GM12878 (cell line): ENCODE measurements at regions not wholly inside any gene's neighbourhood (a gene's known extent, or its start where the extent isn't known, plus 50 kb on each side); places are given as distances from the start of the nearest gene placed in this dataset.

Experiments
- ATAC-seq: fragments of 200-7000 bp; cut with Tn5 transposase; 3 replicates; pipeline ENCODE4 v1.9.1; 2020; ENCODE audit warnings: mild to moderate bottlenecking, moderate library complexity
- BruUV-seq: library from RNA; stranded (reverse); fragments of 400-500 nt; replicated peaks from 2 replicates; lab custom pipeline; 2021; lab: Mats Ljungman, UMichigan
- CTCF ChIA-PET: fragments of 300-600 bp; sonication (Branson Sonifier 250); formaldehyde crosslinking; extraction: SDS; loops from one replicate; lab custom pipeline; 2021; ENCODE audit warnings: inconsistent platforms; lab: Yijun Ruan, JAX
- POLR2A ChIA-PET: fragments of 350-600 bp; formaldehyde crosslinking; extraction: SDS; loops from one replicate; lab custom pipeline; 2021; ENCODE audit warnings: inconsistent platforms; lab: Charles Lee
- RAD21 ChIA-PET: fragments of 300-600 bp; sonication (Branson Sonifier 250); formaldehyde crosslinking; loops from one replicate; lab custom pipeline; 2023; ENCODE audit warnings: antibody characterized with exemption; ENCODE audit not compliant: unreplicated experiment; lab: Charles Lee
- SMC1A ChIA-PET: fragments of 300-600 bp; sonication (Branson Sonifier 250); formaldehyde crosslinking; loops from one replicate; lab custom pipeline; 2023; ENCODE audit not compliant: unreplicated experiment, uncharacterized antibody; lab: Charles Lee
- DNase-seq: peaks from one replicate; pipeline ENCODE4 v3.0.0-alpha.2; 2011; ENCODE audit warnings: low read depth, low spot score
- FAIRE-seq: peaks from 3 replicates; lab custom pipeline; 2011; peaks lifted over from hg19 to GRCh38; lab: Jason Lieb, UNC
- H2AFZ ChIP-seq: 2 replicates; pipeline ENCODE4 v1.6.0; 2011; ENCODE audit warnings: low read depth, low read length, control low read depth; ENCODE audit not compliant: control insufficient read depth
- H3K27ac ChIP-seq: 2 replicates; pipeline ENCODE4 v1.5.1; 2011; ENCODE audit warnings: control low read depth; ENCODE audit not compliant: control insufficient read depth, insufficient read depth
- H3K27me3 ChIP-seq, 2 experiments: replicated peaks in 1 of 2; 2 replicates each; pipeline versions ENCODE4 v1.6.0 to v1.6.1; 2011; ENCODE audit warnings: low read length in 1 of 2; ENCODE audit not compliant: control insufficient read depth in 2 of 2, insufficient read depth in 2 of 2
- H3K36me3 ChIP-seq, 2 experiments: 2 replicates each; pipeline ENCODE4 v1.5.1; 2011; ENCODE audit warnings: low read length in 1 of 2; ENCODE audit not compliant: control insufficient read depth in 2 of 2, insufficient read depth in 2 of 2
- H3K4me1 ChIP-seq: 2 replicates; pipeline ENCODE4 v1.6.1; 2011; ENCODE audit warnings: mild to moderate bottlenecking, low read length, moderate library complexity, mixed read lengths; ENCODE audit not compliant: control insufficient read depth, insufficient read depth
- H3K4me2 ChIP-seq: 2 replicates; pipeline ENCODE4 v1.6.0; 2011; ENCODE audit warnings: control low read depth; ENCODE audit not compliant: control insufficient read depth, insufficient read depth
- H3K4me3 ChIP-seq: fragments of 200-600 bp; sonication (generic); 2 replicates; pipeline ENCODE4 v1.5.1; 2016
- H3K79me2 ChIP-seq: 2 replicates; pipeline ENCODE4 v1.6.0; 2011; ENCODE audit warnings: low read length; ENCODE audit not compliant: control insufficient read depth, insufficient read depth
- H3K9ac ChIP-seq: 2 replicates; pipeline ENCODE4 v1.8.0; 2011; ENCODE audit warnings: low read length, control low read depth, mixed read lengths; ENCODE audit not compliant: control insufficient read depth, insufficient read depth
- H3K9me3 ChIP-seq: replicated peaks from 3 replicates; pipeline ENCODE4 v1.5.1; 2011; ENCODE audit warnings: mild to moderate bottlenecking, low read length; ENCODE audit not compliant: control insufficient read depth, insufficient read depth
- H4K20me1 ChIP-seq: 2 replicates; pipeline ENCODE4 v1.6.0; 2011; ENCODE audit not compliant: control insufficient read depth, insufficient read depth
- BACH1 ChIP-seq: fragments of 450-650 bp; IDR thresholded peaks from 2 replicates; pipeline ENCODE4 v1.6.1; 2017; ENCODE audit warnings: mild to moderate bottlenecking, borderline replicate concordance
- CBX5 ChIP-seq: sonication (generic); IDR thresholded peaks from 2 replicates; pipeline ENCODE4 v1.6.1; 2016; ENCODE audit warnings: low read depth, moderate library complexity, mild to moderate bottlenecking, inconsistent platforms
- CHD2 ChIP-seq: IDR thresholded peaks from 2 replicates; pipeline ENCODE4 v1.6.1; 2011; ENCODE audit warnings: low read depth, low read length, improper control_type of control experiment, borderline replicate concordance
- EED ChIP-seq: sonication (generic); IDR thresholded peaks from 2 replicates; pipeline ENCODE4 v1.6.1; 2016; ENCODE audit warnings: antibody characterized with exemption, low read depth
- EGR1 ChIP-seq, 2 experiments: IDR thresholded peaks; 1 replicate in 1 of 2; 2 replicates in 1 of 2; pipeline ENCODE4 v1.6.1; 2011 to 2012; ENCODE audit warnings: low read depth in 2 of 2, low read length in 2 of 2, borderline replicate concordance in 1 of 2, mild to moderate bottlenecking in 1 of 2, moderate library complexity in 1 of 2
- FOS ChIP-seq: IDR thresholded peaks from 3 replicates; pipeline ENCODE4 v1.6.1; 2011; ENCODE audit warnings: borderline replicate concordance; ENCODE audit not compliant: insufficient read length; ENCODE audit errors: extremely low read depth
- IKZF1 ChIP-seq: fragments of 450-650 bp; conservative IDR thresholded peaks from 2 replicates; pipeline ENCODE4 v1.6.1; 2017; ENCODE audit warnings: antibody characterized with exemption, mild to moderate bottlenecking
- JUND ChIP-seq: IDR thresholded peaks from 2 replicates; pipeline ENCODE4 v1.6.1; 2012; ENCODE audit warnings: low read depth, mild to moderate bottlenecking, low read length, improper control_type of control experiment, moderate library complexity
- MTA3 ChIP-seq: IDR thresholded peaks from 2 replicates; pipeline ENCODE4 v1.6.1; 2012; ENCODE audit warnings: low read length, inconsistent platforms, borderline replicate concordance
- POLR2A ChIP-seq: IDR thresholded peaks from 2 replicates; pipeline ENCODE4 v1.6.1; 2011; ENCODE audit warnings: low read depth, mild to moderate bottlenecking, low read length
- RELA ChIP-seq: fragments of 450-650 bp; IDR thresholded peaks from 2 replicates; pipeline ENCODE4 v1.8.0; 2014; ENCODE audit warnings: borderline replicate concordance; ENCODE audit not compliant: partially characterized antibody
- RUNX3 ChIP-seq: IDR thresholded peaks from 2 replicates; pipeline ENCODE4 v1.6.1; 2012; ENCODE audit warnings: low read length, inconsistent platforms
- WGBS: methylation state at CpG from one replicate; pipeline ENCODE4 v1.1.6; 2016; ENCODE audit warnings: low lambda C conversion rate; ENCODE audit not compliant: insufficient replicate concordance, insufficient coverage; ENCODE audit errors: missing lambda C conversion rate; 5-methylcytosine and 5-hydroxymethylcytosine counted together
- in situ Hi-C: fragments of 300-500 bp; cut with MboI; formaldehyde crosslinking; loops from 9 replicates; pipeline ENCODE4 v1.14.3; 2018; ENCODE audit warnings: mixed read lengths
- intact Hi-C: fragments of 100-400 bp; cut with micrococcal nuclease; formaldehyde crosslinking; loops from one replicate; pipeline ENCODE4 v1.14.2; 2022; ENCODE audit not compliant: unreplicated experiment
- TF ChIP-seq, protein P1 (sequence below): fragments of 150-350 bp; IDR thresholded peaks from 2 replicates; pipeline ENCODE4 v1.6.1; 2016; ENCODE audit warnings: low read depth, low read length
- TF ChIP-seq, protein P2 (sequence below): fragments of 450-650 bp; IDR thresholded peaks from 2 replicates; pipeline ENCODE4 v1.6.1; 2017; ENCODE audit warnings: mild to moderate bottlenecking
- TF ChIP-seq, protein P3 (sequence below): IDR thresholded peaks from 2 replicates; pipeline ENCODE4 v1.6.1; 2011; ENCODE audit warnings: low read depth, low read length, improper control_type of control experiment, borderline replicate concordance
- TF ChIP-seq, protein P4 (sequence below): fragments of 450-650 bp; IDR thresholded peaks from 2 replicates; pipeline ENCODE4 v1.6.1; 2014; ENCODE audit warnings: mild to moderate bottlenecking

DNA sequence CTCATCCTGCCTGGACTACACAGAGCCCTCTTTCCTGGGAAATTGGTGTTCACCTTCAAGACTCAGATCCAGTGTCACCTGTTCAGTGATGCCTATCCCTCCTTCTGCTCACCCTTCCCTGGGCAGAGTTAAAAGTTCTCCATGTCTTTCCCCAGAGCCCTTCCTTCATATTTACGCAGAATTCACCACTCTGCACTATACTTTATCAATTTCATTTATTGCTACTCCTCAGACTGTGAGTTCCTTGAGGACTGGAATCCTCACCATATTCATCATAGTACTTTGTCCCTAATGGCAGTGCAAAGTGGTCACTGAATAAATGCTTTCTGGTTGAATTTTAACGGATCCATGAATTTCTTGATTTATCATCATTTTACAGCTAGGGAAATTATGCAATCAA lies 300.0 kb downstream of the CHRM3 start:
- RAD21 ChIA-PET = no interaction called here
- no peak overlapping the region for H2AFZ ChIP-seq

More for the DNA sequence above, 300.0 kb downstream of the CHRM3 start:
- ChIA-PET CTCF (no interaction called here), SMC1A (no interaction called here), POLR2A (no interaction called here)
- Histone ChIP-seq H3K4me3 (no peak overlapping the region), H4K20me1 (no peaks in the 10 kb centered on the region), H3K27ac (no peak overlapping the region), H3K4me2 (no peak overlapping the region), H3K27me3 (no peaks in the 10 kb centered on the region), H3K9ac (no peak overlapping the region), H3K79me2 (no peaks in the 10 kb centered on the region), H3K4me1 (no peaks in the 10 kb centered on the region), H3K36me3 (no peaks in the 10 kb centered on the region), H3K9me3 (no peaks in the 10 kb centered on the region)
- TF ChIP-seq, protein P1, sequence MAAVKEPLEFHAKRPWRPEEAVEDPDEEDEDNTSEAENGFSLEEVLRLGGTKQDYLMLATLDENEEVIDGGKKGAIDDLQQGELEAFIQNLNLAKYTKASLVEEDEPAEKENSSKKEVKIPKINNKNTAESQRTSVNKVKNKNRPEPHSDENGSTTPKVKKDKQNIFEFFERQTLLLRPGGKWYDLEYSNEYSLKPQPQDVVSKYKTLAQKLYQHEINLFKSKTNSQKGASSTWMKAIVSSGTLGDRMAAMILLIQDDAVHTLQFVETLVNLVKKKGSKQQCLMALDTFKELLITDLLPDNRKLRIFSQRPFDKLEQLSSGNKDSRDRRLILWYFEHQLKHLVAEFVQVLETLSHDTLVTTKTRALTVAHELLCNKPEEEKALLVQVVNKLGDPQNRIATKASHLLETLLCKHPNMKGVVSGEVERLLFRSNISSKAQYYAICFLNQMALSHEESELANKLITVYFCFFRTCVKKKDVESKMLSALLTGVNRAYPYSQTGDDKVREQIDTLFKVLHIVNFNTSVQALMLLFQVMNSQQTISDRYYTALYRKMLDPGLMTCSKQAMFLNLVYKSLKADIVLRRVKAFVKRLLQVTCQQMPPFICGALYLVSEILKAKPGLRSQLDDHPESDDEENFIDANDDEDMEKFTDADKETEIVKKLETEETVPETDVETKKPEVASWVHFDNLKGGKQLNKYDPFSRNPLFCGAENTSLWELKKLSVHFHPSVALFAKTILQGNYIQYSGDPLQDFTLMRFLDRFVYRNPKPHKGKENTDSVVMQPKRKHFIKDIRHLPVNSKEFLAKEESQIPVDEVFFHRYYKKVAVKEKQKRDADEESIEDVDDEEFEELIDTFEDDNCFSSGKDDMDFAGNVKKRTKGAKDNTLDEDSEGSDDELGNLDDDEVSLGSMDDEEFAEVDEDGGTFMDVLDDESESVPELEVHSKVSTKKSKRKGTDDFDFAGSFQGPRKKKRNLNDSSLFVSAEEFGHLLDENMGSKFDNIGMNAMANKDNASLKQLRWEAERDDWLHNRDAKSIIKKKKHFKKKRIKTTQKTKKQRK = no peak
- TF ChIP-seq, protein P2, sequence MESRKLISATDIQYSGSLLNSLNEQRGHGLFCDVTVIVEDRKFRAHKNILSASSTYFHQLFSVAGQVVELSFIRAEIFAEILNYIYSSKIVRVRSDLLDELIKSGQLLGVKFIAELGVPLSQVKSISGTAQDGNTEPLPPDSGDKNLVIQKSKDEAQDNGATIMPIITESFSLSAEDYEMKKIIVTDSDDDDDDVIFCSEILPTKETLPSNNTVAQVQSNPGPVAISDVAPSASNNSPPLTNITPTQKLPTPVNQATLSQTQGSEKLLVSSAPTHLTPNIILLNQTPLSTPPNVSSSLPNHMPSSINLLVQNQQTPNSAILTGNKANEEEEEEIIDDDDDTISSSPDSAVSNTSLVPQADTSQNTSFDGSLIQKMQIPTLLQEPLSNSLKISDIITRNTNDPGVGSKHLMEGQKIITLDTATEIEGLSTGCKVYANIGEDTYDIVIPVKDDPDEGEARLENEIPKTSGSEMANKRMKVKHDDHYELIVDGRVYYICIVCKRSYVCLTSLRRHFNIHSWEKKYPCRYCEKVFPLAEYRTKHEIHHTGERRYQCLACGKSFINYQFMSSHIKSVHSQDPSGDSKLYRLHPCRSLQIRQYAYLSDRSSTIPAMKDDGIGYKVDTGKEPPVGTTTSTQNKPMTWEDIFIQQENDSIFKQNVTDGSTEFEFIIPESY = no peak
- TF ChIP-seq EED (no peak), POLR2A (no peak), FOS (no peak), BACH1 (no peak), MTA3 (no peak), RELA (no peak), JUND (no peak), CBX5 (no peak), CHD2 (no peak), EGR1 (IDR thresholded peaks at IDR 0.05; ENCODE audit: borderline replicate concordance in 1 of 2, low read depth in 2 of 2, low read length in 2 of 2) (no peak), RUNX3 (no peak), IKZF1 (no peak)
- TF ChIP-seq, protein P3, sequence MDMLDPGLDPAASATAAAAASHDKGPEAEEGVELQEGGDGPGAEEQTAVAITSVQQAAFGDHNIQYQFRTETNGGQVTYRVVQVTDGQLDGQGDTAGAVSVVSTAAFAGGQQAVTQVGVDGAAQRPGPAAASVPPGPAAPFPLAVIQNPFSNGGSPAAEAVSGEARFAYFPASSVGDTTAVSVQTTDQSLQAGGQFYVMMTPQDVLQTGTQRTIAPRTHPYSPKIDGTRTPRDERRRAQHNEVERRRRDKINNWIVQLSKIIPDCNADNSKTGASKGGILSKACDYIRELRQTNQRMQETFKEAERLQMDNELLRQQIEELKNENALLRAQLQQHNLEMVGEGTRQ = no peak
- TF ChIP-seq, protein P4, sequence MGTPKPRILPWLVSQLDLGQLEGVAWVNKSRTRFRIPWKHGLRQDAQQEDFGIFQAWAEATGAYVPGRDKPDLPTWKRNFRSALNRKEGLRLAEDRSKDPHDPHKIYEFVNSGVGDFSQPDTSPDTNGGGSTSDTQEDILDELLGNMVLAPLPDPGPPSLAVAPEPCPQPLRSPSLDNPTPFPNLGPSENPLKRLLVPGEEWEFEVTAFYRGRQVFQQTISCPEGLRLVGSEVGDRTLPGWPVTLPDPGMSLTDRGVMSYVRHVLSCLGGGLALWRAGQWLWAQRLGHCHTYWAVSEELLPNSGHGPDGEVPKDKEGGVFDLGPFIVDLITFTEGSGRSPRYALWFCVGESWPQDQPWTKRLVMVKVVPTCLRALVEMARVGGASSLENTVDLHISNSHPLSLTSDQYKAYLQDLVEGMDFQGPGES = no peak
- in situ Hi-C loops (no loop called here), intact Hi-C loops (no loop called here)
- ATAC-seq (no peak), FAIRE-seq (no peak), DNase-seq (no peak)
- WGBS = 2% methylated on average over 2 of the region's 2 CpGs
- BruUV-seq = no TSS peak
